ENCODE measurements at regions not wholly inside any gene's neighbourhood (a gene's known extent, or its start where the extent isn't known, plus 50 kb on each side); places are given as distances from the start of the nearest gene placed in this dataset.
A peak's percentile ranks its signal among the peaks of the same experiment; 100 is the strongest.

- TF ChIP-seq, protein P1, sequence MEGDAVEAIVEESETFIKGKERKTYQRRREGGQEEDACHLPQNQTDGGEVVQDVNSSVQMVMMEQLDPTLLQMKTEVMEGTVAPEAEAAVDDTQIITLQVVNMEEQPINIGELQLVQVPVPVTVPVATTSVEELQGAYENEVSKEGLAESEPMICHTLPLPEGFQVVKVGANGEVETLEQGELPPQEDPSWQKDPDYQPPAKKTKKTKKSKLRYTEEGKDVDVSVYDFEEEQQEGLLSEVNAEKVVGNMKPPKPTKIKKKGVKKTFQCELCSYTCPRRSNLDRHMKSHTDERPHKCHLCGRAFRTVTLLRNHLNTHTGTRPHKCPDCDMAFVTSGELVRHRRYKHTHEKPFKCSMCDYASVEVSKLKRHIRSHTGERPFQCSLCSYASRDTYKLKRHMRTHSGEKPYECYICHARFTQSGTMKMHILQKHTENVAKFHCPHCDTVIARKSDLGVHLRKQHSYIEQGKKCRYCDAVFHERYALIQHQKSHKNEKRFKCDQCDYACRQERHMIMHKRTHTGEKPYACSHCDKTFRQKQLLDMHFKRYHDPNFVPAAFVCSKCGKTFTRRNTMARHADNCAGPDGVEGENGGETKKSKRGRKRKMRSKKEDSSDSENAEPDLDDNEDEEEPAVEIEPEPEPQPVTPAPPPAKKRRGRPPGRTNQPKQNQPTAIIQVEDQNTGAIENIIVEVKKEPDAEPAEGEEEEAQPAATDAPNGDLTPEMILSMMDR (IDR thresholded peaks at IDR 0.05) = no peak
- H3K9me3 ChIP-seq = no peaks in the 10 kb centered on the region
Measured at GRCh38 chr4:113828702-113829101, 67.2 kb upstream of the CAMK2D start.

GRCh38 chr4:113827285-113827684, 65.7 kb upstream of the CAMK2D start:
- no peaks in the 10 kb centered on the region for H3K27me3 ChIP-seq
- H3K36me3 ChIP-seq = no peaks in the 10 kb centered on the region
- no peak overlapping the region for H3K4me3 ChIP-seq
- ATAC-seq (no peak), DNase-seq (no peak)
- TF ChIP-seq, protein P1 (IDR thresholded peaks at IDR 0.05) = no peak
- intact Hi-C loops (cut with DNase I) = no loop called here
- no peak overlapping the region for H3K27ac ChIP-seq
- no peaks in the 10 kb centered on the region for H3K4me1 ChIP-seq
- H3K9me3 ChIP-seq = no peaks in the 10 kb centered on the region

More at GRCh38 chr4:113828702-113829101, 67.2 kb upstream of the CAMK2D start:
- intact Hi-C loops (cut with DNase I) = no loop called here
- Histone ChIP-seq H3K27me3 (no peaks in the 10 kb centered on the region), H3K27ac (no peak overlapping the region), H3K4me3 (no peak overlapping the region), H3K36me3 (no peaks in the 10 kb centered on the region), H3K4me1 (no peaks in the 10 kb centered on the region)
- DNase-seq (no peak), ATAC-seq (no peak)

GRCh38 chr4:113826421-113826820, 64.9 kb upstream of the CAMK2D start:
- intact Hi-C loops (cut with DNase I) = no loop called here
- H3K27me3 ChIP-seq = no peaks in the 10 kb centered on the region
- TF ChIP-seq, protein P1 (IDR thresholded peaks at IDR 0.05) = no peak

GRCh38 chr4:113825272-113825671, 63.7 kb upstream of the CAMK2D start:
- H3K9me3 ChIP-seq = no peaks in the 10 kb centered on the region
- H3K4me3 ChIP-seq = no peak overlapping the region
- ATAC-seq (no peak), DNase-seq (no peak)
- TF ChIP-seq, protein P1 (IDR thresholded peaks at IDR 0.05) = no peak
- H3K36me3 ChIP-seq = no peaks in the 10 kb centered on the region
- H3K4me1 ChIP-seq = no peaks in the 10 kb centered on the region
- intact Hi-C loops (cut with DNase I) = no loop called here
- no peaks in the 10 kb centered on the region for H3K27me3 ChIP-seq
- no peak overlapping the region for H3K27ac ChIP-seq

More at GRCh38 chr4:113826421-113826820, 64.9 kb upstream of the CAMK2D start:
- DNase-seq = no peak
- Histone ChIP-seq H3K36me3 (no peaks in the 10 kb centered on the region), H3K9me3 (no peaks in the 10 kb centered on the region), H3K4me3 (no peak overlapping the region), H3K27ac (no peak overlapping the region), H3K4me1 (no peaks in the 10 kb centered on the region)
- ATAC-seq = no peak

DNA sequence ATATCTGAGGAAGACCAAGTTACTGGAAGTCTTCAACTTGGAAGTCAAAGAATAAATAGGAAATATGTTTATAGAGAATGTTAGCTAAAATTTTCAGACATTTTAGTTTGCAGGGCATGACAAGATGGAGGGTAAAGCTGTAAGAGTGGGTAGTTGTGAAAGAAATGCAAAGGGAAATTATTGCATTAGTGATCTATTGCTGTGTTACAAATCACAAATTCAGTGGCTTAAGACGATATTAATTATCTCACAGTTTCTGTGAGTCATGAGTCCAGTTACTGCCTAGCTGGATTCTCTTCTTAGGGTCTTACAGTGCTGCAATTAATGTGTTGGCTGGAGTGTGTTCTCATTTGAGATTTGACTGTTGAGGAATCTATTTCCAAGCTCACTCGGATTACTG, 62.9 kb upstream of the CAMK2D start:
- no peaks in the 10 kb centered on the region for H3K9me3 ChIP-seq
- no peak overlapping the region for H3K4me3 ChIP-seq
- no peak overlapping the region for H3K27ac ChIP-seq
- intact Hi-C loops (cut with DNase I) = no loop called here
- H3K36me3 ChIP-seq = no peaks in the 10 kb centered on the region
- H3K27me3 ChIP-seq = no peaks in the 10 kb centered on the region
- H3K4me1 ChIP-seq = no peaks in the 10 kb centered on the region
- TF ChIP-seq, protein P1 (IDR thresholded peaks at IDR 0.05) = no peak
- DNase-seq = no peak
- no peak for ATAC-seq

DNA sequence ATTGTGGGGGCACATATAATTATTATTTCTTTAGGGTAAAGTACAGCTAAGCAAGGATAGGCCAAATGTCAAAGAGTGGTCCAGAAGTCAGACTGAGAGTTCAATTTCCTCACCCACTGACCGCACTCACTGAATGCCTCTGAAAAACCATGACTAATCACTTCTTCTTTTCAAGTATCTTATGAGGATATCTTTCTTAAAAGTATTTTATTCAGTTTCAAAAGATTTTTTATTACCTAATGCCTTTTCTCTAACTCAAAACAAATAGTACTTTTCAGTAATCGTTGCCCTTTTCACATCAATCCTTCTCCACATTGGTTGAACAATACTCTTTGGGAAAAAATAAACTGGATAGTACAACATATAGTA, 61.7 kb upstream of the CAMK2D start:
- no peaks in the 10 kb centered on the region for H3K27me3 ChIP-seq
- no peaks in the 10 kb centered on the region for H3K36me3 ChIP-seq
- H3K4me1 ChIP-seq = no peaks in the 10 kb centered on the region
- ATAC-seq (peak; percentile 65), DNase-seq (no peak)
- no peak overlapping the region for H3K4me3 ChIP-seq
- no peaks in the 10 kb centered on the region for H3K9me3 ChIP-seq
- TF ChIP-seq, protein P1 (IDR thresholded peaks at IDR 0.05) = no peak
- intact Hi-C loops (cut with DNase I) = no loop called here
- H3K27ac ChIP-seq = no peak overlapping the region

Data from upper lobe of right lung (tissue), 1 donor.